PC-9 (cell line): ENCODE measurements at regions not wholly inside any gene's neighbourhood (a gene's known extent, or its start where the extent isn't known, plus 50 kb on each side); places are given as distances from the start of the nearest gene placed in this dataset.

Source experiments
- EZH2 ChIP-seq: fragments of 200-600 bp; sonication (generic); IDR thresholded peaks from 2 replicates; pipeline ENCODE4 v1.8.0; 2017; ENCODE audit warnings: antibody characterized with exemption, low read depth
- TF ChIP-seq, protein P1 (sequence below): fragments of 200-600 bp; sonication (generic); conservative IDR thresholded peaks from 2 replicates; pipeline ENCODE4 v1.6.1; 2017; ENCODE audit warnings: mixed run types, antibody characterized with exemption, mild to moderate bottlenecking, moderate library complexity

DNA sequence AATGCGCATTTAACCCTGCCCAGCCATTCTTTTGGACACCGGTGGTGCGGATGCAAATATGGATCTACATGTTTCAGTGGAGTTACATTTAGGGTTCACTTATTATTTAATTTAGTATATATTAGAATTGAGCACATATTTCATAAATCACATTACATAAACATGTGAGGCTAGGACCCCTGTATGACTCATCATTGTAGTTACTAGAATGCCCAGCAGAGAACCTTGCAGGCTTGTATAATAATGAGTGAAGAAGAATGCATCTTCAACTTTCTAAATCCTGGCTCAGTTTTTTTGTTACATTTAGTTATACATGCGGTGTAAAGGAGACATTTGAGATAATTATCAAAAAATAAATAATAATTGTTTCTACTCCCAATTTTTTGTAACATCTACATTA is 369.0 kb downstream of the ATP23 start:
- TF ChIP-seq, protein P1, sequence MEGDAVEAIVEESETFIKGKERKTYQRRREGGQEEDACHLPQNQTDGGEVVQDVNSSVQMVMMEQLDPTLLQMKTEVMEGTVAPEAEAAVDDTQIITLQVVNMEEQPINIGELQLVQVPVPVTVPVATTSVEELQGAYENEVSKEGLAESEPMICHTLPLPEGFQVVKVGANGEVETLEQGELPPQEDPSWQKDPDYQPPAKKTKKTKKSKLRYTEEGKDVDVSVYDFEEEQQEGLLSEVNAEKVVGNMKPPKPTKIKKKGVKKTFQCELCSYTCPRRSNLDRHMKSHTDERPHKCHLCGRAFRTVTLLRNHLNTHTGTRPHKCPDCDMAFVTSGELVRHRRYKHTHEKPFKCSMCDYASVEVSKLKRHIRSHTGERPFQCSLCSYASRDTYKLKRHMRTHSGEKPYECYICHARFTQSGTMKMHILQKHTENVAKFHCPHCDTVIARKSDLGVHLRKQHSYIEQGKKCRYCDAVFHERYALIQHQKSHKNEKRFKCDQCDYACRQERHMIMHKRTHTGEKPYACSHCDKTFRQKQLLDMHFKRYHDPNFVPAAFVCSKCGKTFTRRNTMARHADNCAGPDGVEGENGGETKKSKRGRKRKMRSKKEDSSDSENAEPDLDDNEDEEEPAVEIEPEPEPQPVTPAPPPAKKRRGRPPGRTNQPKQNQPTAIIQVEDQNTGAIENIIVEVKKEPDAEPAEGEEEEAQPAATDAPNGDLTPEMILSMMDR, result no peak; the same call in 1 of the 2 replicates
- TF ChIP-seq EZH2, result no peak
